ENCODE measurements at regions not wholly inside any gene's neighbourhood (a gene's known extent, or its start where the extent isn't known, plus 50 kb on each side); places are given as distances from the start of the nearest gene placed in this dataset.

DNA sequence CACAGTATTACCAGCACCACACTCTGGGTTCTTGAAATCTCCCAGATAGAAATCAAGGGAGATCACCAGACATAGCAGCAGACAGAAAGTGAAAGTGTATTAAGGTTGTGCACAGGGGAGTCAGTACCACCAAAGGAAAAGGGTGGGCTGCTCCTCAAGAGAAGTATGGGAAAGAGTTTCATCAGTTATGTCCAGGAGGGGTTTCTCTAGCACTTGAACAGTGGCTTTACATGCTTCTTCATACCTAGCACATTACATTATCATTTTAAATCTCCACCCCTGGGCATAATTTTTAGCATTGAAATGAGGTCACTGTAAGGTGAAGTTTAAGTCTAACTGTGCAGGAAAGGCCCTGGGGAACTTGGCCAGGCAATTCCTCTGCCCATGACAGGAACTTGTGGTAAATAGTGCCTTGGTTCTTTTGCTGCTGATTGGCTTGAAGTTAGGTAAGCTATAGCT is 601.0 kb downstream of the NUF2 start (continued):
- TF ChIP-seq MTA2 (IDR thresholded peaks at IDR 0.05; ENCODE audit: low read depth) (peak; percentile 51; the same call in 1 of the 2 replicates), CREB1 (IDR thresholded peaks at IDR 0.05; ENCODE audit: low read depth) (no peak), TCF7 (IDR thresholded peaks at IDR 0.05; ENCODE audit: borderline replicate concordance) (no peak), FOXK2 (IDR thresholded peaks at IDR 0.05) (no peak), NR2F1 (conservative IDR thresholded peaks at IDR 0.05) (peak; percentile 53; the same call in 1 of the 2 replicates), IKZF2 (IDR thresholded peaks at IDR 0.05) (no peak)
- TF ChIP-seq, protein P1, sequence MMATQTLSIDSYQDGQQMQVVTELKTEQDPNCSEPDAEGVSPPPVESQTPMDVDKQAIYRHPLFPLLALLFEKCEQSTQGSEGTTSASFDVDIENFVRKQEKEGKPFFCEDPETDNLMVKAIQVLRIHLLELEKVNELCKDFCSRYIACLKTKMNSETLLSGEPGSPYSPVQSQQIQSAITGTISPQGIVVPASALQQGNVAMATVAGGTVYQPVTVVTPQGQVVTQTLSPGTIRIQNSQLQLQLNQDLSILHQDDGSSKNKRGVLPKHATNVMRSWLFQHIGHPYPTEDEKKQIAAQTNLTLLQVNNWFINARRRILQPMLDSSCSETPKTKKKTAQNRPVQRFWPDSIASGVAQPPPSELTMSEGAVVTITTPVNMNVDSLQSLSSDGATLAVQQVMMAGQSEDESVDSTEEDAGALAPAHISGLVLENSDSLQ (IDR thresholded peaks at IDR 0.05): no peak
- TF ChIP-seq, protein P2, sequence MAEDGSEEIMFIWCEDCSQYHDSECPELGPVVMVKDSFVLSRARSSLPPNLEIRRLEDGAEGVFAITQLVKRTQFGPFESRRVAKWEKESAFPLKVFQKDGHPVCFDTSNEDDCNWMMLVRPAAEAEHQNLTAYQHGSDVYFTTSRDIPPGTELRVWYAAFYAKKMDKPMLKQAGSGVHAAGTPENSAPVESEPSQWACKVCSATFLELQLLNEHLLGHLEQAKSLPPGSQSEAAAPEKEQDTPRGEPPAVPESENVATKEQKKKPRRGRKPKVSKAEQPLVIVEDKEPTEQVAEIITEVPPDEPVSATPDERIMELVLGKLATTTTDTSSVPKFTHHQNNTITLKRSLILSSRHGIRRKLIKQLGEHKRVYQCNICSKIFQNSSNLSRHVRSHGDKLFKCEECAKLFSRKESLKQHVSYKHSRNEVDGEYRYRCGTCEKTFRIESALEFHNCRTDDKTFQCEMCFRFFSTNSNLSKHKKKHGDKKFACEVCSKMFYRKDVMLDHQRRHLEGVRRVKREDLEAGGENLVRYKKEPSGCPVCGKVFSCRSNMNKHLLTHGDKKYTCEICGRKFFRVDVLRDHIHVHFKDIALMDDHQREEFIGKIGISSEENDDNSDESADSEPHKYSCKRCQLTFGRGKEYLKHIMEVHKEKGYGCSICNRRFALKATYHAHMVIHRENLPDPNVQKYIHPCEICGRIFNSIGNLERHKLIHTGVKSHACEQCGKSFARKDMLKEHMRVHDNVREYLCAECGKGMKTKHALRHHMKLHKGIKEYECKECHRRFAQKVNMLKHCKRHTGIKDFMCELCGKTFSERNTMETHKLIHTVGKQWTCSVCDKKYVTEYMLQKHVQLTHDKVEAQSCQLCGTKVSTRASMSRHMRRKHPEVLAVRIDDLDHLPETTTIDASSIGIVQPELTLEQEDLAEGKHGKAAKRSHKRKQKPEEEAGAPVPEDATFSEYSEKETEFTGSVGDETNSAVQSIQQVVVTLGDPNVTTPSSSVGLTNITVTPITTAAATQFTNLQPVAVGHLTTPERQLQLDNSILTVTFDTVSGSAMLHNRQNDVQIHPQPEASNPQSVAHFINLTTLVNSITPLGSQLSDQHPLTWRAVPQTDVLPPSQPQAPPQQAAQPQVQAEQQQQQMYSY (CRISPR knock-in tag; IDR thresholded peaks at IDR 0.05): no peak

DNA sequence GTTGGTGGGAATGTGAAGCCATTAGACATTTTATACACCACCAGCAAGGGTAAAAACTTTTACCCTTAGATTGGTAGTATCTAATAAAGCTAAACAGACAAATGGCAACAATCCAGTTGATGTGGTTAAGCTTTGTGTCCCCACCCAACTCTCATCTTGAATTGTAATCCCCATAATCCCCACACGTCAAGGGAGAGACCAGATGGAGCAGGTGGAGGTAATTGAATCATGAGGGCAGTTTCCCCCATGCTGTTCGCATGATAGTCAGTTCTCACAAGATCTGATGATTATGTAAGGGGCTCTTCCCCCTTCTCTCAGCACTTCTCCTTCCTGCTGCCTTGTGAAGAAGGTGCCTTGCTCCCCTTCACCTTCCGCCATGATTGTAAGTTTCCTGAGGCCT is 602.3 kb downstream of the NUF2 start:
- Histone ChIP-seq H3K9me3 (replicated peaks; ENCODE audit: control insufficient read depth, insufficient read depth, low read length) (no peaks in the 10 kb centered on the region), H3K27me3 (replicated peaks in 1 of 2; ENCODE audit: control insufficient read depth in 2 of 2, insufficient read depth in 2 of 2, low read length in 1 of 2) (no peaks in the 10 kb centered on the region), H3K4me1 (ENCODE audit: control insufficient read depth, insufficient read depth, low read length) (no peaks in the 10 kb centered on the region), H3K4me2 (ENCODE audit: control insufficient read depth, insufficient read depth) (no peak overlapping the region), H3K9ac (ENCODE audit: control insufficient read depth, insufficient read depth, low read length) (no peak overlapping the region), H3K36me3 (ENCODE audit: control insufficient read depth in 2 of 2, insufficient read depth in 2 of 2, low read length in 1 of 2) (no peaks in the 10 kb centered on the region), H2AFZ (ENCODE audit: control insufficient read depth, low read depth, low read length) (no peak overlapping the region), H3K79me2 (ENCODE audit: control insufficient read depth, insufficient read depth, low read length) (no peaks in the 10 kb centered on the region), H4K20me1 (ENCODE audit: control insufficient read depth, insufficient read depth) (no peaks in the 10 kb centered on the region), H3K4me3 (no peak overlapping the region), H3K27ac (ENCODE audit: control insufficient read depth, insufficient read depth) (no peak overlapping the region)
- TF ChIP-seq RELA (IDR thresholded peaks at IDR 0.05; ENCODE audit: borderline replicate concordance, partially characterized antibody): no peak
- TF ChIP-seq ATF7 (IDR thresholded peaks at IDR 0.05; ENCODE audit: low read depth): no peak
- no peak for TF ChIP-seq HDGF (IDR thresholded peaks at IDR 0.05)
- TF ChIP-seq NFYA (IDR thresholded peaks at IDR 0.05; ENCODE audit: borderline replicate concordance, low read depth, low read length): no peak
- TF ChIP-seq, protein P3, sequence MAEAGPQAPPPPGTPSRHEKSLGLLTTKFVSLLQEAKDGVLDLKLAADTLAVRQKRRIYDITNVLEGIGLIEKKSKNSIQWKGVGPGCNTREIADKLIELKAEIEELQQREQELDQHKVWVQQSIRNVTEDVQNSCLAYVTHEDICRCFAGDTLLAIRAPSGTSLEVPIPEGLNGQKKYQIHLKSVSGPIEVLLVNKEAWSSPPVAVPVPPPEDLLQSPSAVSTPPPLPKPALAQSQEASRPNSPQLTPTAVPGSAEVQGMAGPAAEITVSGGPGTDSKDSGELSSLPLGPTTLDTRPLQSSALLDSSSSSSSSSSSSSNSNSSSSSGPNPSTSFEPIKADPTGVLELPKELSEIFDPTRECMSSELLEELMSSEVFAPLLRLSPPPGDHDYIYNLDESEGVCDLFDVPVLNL (IDR thresholded peaks at IDR 0.05; ENCODE audit: low read depth, low read length): no peak
- TF ChIP-seq BACH1 (IDR thresholded peaks at IDR 0.05; ENCODE audit: borderline replicate concordance): no peak
- RAD21 ChIA-PET (ENCODE audit: unreplicated experiment): no interaction called here
- BruUV-seq (replicated peaks): no TSS peak
- in situ Hi-C loops (cut with MboI): no loop called here
- SMC1A ChIA-PET (ENCODE audit: uncharacterized antibody, unreplicated experiment): no interaction called here
- ATAC-seq: no peak
- DNase-seq (ENCODE audit: low read depth, low spot score): no peak
- POLR2A ChIA-PET: no interaction called here
- CTCF ChIA-PET: no interaction called here
- WGBS (ENCODE audit: insufficient coverage, insufficient replicate concordance, low lambda C conversion rate, missing lambda C conversion rate): 26% methylated on average over 3 of the region's 3 CpGs
- intact Hi-C loops (cut with micrococcal nuclease; ENCODE audit: unreplicated experiment): no loop called here
- no peak for FAIRE-seq
